NCI-H2227 treated with DMSO at 0.1 percent for 48 hours (cell line): ENCODE measurements at regions not wholly inside any gene's neighbourhood (a gene's known extent, or its start where the extent isn't known, plus 50 kb on each side); places are given as distances from the start of the nearest gene placed in this dataset.
"Not testable (repeated sequence)": the region's sequence is repeated elsewhere in the genome, so short reads cannot be mapped to it uniquely, and the experiment has no call there.

ENCODE experiments used
- DNase-seq: peaks from one replicate; lab custom pipeline; 2025; lab: John Stamatoyannopoulos, UW

DNA sequence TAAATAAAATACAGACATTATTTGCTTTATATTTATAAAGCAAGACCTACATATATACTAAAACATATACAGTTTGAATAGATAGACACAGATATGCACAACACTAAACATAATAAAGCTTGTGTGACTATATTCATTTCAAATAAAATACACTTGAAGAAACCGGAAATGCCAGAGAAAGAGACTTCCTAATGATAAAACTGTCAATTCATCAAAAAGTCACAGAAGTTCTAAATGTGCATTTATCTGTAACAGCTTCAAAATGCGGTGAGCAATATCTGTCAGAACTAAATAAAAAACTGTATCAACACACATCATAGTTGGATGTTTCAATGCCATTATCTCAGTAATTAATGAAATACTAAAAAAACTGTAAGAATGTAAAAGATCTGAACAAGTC, 60.6 kb upstream of the CTSV start:
- not testable (repeated sequence) for DNase-seq

- DNase-seq: no peak
These were observed 57.9 kb upstream of the CTSV start for GRCh38 chr9:97096793-97097192.

DNA sequence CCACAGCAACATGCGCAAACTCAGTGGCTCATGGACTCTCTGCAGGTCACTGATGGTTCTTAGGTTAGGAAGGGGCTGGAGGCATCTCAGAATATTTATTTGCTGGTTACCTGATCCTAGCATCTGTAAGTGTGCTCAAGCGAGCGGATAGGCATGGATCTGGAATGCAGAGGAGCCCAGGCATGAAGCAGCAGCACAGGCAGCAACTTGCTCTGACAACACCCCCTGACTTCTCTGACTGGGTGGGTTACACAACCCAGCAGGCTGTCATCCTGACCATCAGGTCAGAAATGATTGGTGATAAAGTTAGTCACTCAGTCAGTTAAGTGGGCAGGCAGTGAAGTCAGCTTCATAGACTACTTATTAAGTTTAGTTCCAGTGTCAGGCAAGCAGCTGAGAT, 50.4 kb upstream of the CTSV start:
- DNase-seq: not testable (repeated sequence)
